GM19023 (cell line): ENCODE measurements at regions not wholly inside any gene's neighbourhood (a gene's known extent, or its start where the extent isn't known, plus 50 kb on each side); places are given as distances from the start of the nearest gene placed in this dataset.

Experiments
- ATAC-seq: cut with Tn5 transposase; IDR thresholded peaks from one replicate; pipeline ENCODE4 v1.9.1; 2021; ENCODE audit warnings: mild to moderate bottlenecking, moderate library complexity; ENCODE audit not compliant: unreplicated experiment

- no peak for ATAC-seq
These were observed 1345.6 kb downstream of the NSUN3 start for GRCh38 chr3:95408464-95408862.

- no peak for ATAC-seq
These were observed 1355.4 kb downstream of the NSUN3 start for GRCh38 chr3:95418251-95418650.

GRCh38 chr3:95424279-95424678 lies 1361.4 kb downstream of the NSUN3 start:
- ATAC-seq, result no peak

GRCh38 chr3:95434491-95434890 lies 1371.6 kb downstream of the NSUN3 start:
- ATAC-seq, result no peak

DNA sequence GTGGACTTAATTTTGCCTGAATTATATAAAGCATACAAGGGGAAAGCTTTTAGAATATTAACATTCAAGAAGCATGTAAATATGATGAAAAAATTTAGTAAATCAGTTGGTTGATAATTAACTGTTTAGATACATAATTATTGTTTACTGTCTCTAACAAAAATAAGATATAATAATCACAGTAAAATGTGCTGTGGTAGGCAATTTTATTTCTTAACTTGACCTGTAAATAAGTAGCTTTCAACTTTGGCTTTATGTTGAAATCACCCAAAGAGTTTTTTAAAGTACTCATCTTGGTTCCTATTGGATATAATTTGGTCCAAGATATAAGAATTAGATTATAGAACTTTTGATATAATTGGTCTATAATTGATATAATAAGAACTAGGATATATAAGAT lies 1374.5 kb downstream of the NSUN3 start:
- ATAC-seq, result no peak

- ATAC-seq, result no peak
These were observed 1375.4 kb downstream of the NSUN3 start for GRCh38 chr3:95438274-95438673.

DNA sequence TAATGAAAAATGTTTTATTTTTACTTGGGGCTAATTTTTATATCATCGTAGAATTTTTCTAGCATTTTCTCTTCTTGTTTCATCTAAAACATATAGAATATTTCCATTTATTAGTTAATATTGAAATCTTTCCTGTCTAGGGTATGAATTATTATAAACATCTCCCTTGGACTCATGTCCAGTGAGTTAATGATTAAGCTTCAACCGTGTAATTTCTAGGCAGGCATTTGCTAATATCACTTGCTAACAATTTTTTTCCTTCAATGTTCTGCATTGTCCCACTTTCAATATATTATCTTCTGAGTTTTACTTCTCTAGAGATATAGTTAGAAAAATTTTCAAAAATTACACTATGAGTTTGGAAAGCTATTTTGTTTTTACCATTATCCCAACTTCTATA lies 1371.6 kb upstream of the EPHA6 start:
- ATAC-seq, result no peak

DNA sequence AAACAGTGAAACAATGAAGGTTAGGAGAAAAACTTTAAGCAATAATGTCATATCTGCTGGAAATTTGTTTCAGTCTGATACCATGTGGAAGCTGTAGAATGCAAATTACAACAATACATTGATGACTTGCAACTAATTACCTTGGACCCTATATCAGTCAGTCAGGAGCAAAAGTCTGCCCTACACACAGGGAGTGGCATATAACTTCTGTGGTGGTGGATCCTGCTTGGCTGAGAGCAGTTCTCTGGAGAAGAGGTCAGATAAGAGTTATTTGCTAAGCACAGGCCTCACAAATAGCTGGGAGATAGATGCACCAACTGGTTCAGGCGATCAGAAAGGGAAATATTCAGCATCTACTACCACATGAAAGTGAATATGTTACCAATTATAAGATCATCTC lies 1364.6 kb upstream of the EPHA6 start:
- ATAC-seq, result no peak

DNA sequence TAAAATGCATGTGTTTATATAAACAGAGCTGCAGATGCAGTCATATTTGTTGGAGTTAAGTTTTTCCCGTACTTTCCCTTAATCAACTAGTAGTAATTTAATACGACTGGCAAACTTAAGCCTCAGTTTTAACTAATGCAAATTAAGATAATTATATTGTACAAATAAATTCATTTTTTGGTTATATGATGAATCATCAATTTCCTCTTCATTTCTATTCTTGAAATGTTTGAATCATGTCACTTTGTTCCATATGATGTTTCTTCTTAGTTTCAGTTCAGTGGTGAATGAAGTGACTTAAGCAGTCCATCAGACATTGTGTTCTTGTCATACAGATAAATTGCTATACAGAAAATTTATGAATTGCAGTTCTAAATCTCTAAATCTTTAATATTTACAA lies 1361.2 kb upstream of the EPHA6 start:
- no peak for ATAC-seq

- ATAC-seq, result no peak
These were observed 1357.6 kb upstream of the EPHA6 start for GRCh38 chr3:95456835-95457234.

- no peak for ATAC-seq
These were observed 1354.7 kb upstream of the EPHA6 start for GRCh38 chr3:95459706-95460105.

GRCh38 chr3:95460274-95460673 lies 1354.1 kb upstream of the EPHA6 start:
- ATAC-seq, result no peak

GRCh38 chr3:95462161-95462560 lies 1352.2 kb upstream of the EPHA6 start:
- no peak for ATAC-seq

DNA sequence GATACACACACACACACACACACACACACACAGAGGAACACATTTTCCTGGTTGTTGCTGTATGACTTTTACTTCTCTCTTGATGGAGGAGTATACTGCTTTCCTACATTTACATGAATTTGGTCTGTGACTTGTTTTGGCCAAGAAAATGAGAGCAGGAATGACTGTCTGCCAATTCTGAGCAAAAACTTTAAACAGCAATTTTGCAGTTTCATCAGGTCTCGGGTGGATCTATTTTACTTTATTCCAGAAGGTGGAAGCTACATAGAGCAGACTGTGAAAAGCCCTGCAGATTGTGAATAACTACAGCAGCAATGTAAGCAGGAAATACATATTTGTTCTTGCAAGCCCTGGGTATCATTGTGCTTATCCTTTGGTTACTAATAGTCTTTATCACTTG lies 1350.0 kb upstream of the EPHA6 start:
- no peak for ATAC-seq

DNA sequence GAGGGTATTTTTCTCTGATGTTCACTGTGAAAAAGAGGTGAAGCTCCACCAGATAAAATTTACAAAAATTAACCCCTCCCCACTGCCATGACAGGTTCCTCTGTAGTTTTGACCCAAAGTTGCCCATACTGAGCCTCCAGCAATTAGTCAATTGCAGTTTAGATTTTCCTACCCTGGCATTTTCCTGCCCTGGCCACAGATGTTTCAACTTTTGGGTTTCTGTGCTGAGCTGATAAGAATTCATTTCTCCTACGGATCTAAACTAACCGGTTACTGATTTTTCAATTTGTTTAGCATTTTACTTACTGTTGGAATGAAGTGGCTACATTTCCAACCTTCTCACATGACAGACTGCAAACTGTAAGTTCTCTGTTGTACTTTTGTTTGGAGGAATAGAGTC lies 1346.1 kb upstream of the EPHA6 start:
- no peak for ATAC-seq

DNA sequence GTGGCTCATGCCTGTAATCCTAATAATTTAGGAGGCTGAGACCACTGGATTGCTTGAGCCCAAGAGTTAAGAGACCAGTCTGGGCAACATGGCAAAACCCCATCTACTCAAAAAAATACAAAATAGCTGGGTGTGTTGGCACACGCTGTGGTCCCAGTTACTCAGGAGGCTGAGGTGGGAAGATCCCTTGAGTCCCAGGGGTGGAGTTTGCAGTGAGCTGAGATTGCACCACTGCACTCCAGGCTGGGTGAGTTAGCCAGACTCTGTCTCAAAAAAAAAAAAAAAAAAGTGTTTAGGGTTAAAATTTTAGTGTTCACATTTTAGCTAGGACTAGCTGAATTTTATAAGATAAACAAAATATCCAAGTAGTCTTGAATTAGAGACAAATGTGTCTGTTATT lies 1340.1 kb upstream of the EPHA6 start:
- no peak for ATAC-seq

- ATAC-seq, result no peak
These were observed 1337.9 kb upstream of the EPHA6 start for GRCh38 chr3:95476534-95476933.

DNA sequence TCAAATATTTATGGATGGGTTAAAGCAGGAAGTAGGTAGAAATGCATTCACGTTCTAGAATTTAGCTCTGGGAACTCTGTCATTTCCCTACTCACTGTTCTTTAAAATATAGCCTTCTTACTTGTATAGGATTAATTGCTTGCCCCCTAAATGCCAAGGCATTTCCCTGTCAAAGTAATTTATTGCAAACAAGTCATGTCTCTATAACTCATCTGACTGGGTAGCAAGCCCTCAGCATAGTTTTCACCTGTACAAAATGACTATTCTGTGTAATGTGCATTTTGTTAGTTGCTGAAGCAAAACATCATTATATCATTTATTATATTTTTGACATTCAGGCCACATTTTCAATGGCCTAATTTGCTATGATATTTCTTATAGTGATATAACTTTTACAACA lies 1308.2 kb upstream of the EPHA6 start:
- ATAC-seq, result no peak

- no peak for ATAC-seq
These were observed 1306.3 kb upstream of the EPHA6 start for GRCh38 chr3:95508124-95508523.

GRCh38 chr3:95511828-95512227 lies 1302.6 kb upstream of the EPHA6 start:
- no peak for ATAC-seq

DNA sequence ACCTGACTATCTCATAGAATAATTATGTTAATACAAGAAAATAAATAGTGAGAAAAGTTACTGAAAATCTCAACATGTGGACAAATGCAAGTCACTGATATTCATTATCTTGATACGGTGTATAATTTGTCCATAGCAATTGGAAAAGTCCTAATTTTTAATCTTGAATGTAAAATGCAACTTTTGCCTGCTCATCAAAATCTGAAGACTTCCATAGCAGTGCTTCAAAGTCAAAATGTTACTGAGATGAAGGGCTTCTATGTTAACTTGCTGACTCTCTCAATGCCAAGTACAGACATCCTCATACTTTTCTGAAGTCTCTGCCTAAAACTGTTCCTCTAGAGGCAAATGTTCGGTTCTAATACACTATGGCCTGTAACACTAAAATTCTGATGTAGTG lies 1300.1 kb upstream of the EPHA6 start:
- ATAC-seq, result no peak

DNA sequence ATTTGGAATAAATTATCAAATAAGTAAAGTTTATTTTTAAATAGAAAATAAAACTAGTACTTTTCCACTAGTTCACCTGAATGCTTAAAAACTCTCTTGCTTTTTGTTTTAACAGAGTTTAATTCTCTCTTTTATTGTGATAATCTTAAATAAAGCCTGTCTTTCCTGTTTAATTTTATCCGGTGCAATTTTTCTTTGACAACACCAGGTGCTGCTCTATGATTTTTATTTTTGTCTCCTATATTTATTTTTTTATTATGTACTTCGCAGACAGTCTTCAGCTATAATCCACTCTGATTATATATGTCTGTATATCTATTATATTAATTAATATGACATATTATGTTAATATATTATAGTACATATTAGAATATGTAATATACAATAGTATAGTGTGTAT lies 1293.0 kb upstream of the EPHA6 start:
- no peak for ATAC-seq

DNA sequence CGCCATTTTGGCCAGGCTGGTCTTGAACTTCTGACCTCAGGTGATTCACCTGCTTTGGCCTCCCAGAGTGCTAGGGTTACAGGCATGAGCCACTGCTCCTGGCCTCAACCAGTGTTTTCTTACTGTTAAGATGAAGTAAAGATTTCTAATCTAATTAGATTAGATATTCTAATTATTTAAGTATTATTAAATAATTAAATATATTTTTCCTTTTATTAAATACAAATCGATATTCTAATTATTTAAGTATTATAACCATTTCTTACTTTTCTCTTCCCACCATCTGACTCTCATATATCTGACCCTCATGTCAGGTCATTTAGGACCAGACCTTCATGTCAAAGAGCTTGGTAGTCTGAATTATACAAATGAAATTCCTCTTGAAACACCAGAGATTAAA lies 1291.9 kb upstream of the EPHA6 start:
- ATAC-seq, result no peak

GRCh38 chr3:95539950-95540483 lies 1274.4 kb upstream of the EPHA6 start:
- no peak for ATAC-seq
